SK-N-SH (cell line): ENCODE measurements at regions not wholly inside any gene's neighbourhood (a gene's known extent, or its start where the extent isn't known, plus 50 kb on each side); places are given as distances from the start of the nearest gene placed in this dataset.
"Not testable (repeated sequence)": the region's sequence is repeated elsewhere in the genome, so short reads cannot be mapped to it uniquely, and the experiment has no call there.

Source experiments
- CTCF ChIA-PET: fragments of 300-600, 350-600 bp; formaldehyde crosslinking; extraction: SDS; loops from one replicate; lab custom pipeline; 2021; lab: Yijun Ruan, JAX
- POLR2A ChIA-PET: fragments of 350-600 bp; sonication (Branson Sonifier 250); formaldehyde crosslinking; extraction: SDS; loops from one replicate; lab custom pipeline; 2020; ENCODE audit warnings: antibody characterized with exemption, inconsistent platforms; lab: Yijun Ruan, JAX
- DNase-seq: peaks from one replicate; pipeline ENCODE4 v3.0.0; 2012
- H2AFZ ChIP-seq: fragments of 200-600 bp; sonication (generic); 2 replicates; pipeline ENCODE4 v1.8.1; 2016; ENCODE audit warnings: antibody characterized with exemption, mild to moderate bottlenecking, low read depth
- H3F3A ChIP-seq: fragments of 200-600 bp; sonication (generic); replicated peaks from 2 replicates; pipeline ENCODE3; 2016; ENCODE audit warnings: antibody characterized with exemption, mild to moderate bottlenecking; ENCODE audit not compliant: insufficient read depth
- H3K27ac ChIP-seq, 2 experiments: fragments of 200-500 bp in 1 of 2; fragments of 200-600 bp in 1 of 2; sonication (Bioruptor generic) in 1 of 2; sonication (generic), shearing (Covaris generic) in 1 of 2; 2 replicates each; pipeline versions ENCODE4 v1.5.1 to v1.6.1; 2014 to 2016; ENCODE audit warnings: low read depth in 2 of 2, inconsistent platforms in 1 of 2, low read length in 1 of 2, mild to moderate bottlenecking in 1 of 2, mixed read lengths in 1 of 2
- H3K27me3 ChIP-seq: fragments of 200-600 bp; sonication (generic), shearing (Covaris generic); 2 replicates; pipeline ENCODE4 v1.6.1; 2016; ENCODE audit warnings: mixed run types; ENCODE audit not compliant: insufficient read depth
- H3K36me3 ChIP-seq, 2 experiments: fragments of 200-500 bp in 1 of 2; fragments of 200-600 bp in 1 of 2; sonication (Bioruptor generic) in 1 of 2; sonication (generic) in 1 of 2; replicated peaks in 1 of 2; 2 replicates each; pipeline versions ENCODE3 to v1.5.1; 2014 to 2016; ENCODE audit warnings: low read length in 1 of 2, mild to moderate bottlenecking in 1 of 2; ENCODE audit not compliant: insufficient read depth in 2 of 2, control insufficient read depth in 1 of 2
- H3K4me1 ChIP-seq, 2 experiments: fragments of 200-500 bp in 1 of 2; fragments of 200-600 bp in 1 of 2; sonication (Bioruptor generic) in 1 of 2; sonication (generic), shearing (Covaris generic) in 1 of 2; 2 replicates each; pipeline versions ENCODE4 v1.5.1 to v1.6.1; 2014 to 2016; ENCODE audit warnings: low read depth in 1 of 2, low read length in 1 of 2, mixed run types in 1 of 2; ENCODE audit not compliant: insufficient read depth in 2 of 2, control insufficient read depth in 1 of 2
- H3K4me2 ChIP-seq: fragments of 200-600 bp; sonication (generic), shearing (Covaris generic); 2 replicates; pipeline ENCODE4 v1.6.1; 2017; ENCODE audit warnings: mixed run types
- H3K4me3 ChIP-seq, 2 experiments: fragments of 200-500 bp in 1 of 2; fragments of 200-600 bp in 1 of 2; sonication (Bioruptor generic) in 1 of 2; sonication (generic), shearing (Covaris generic) in 1 of 2; 2 replicates each; pipeline versions ENCODE4 v1.5.1 to v1.8.1; 2014 to 2016; ENCODE audit warnings: low read depth in 2 of 2, inconsistent platforms in 1 of 2, low read length in 1 of 2, mild to moderate bottlenecking in 1 of 2, mixed read lengths in 1 of 2, moderate library complexity in 1 of 2
- H3K79me2 ChIP-seq: fragments of 200-600 bp; sonication (generic); 2 replicates; pipeline ENCODE4 v1.8.1; 2017; ENCODE audit warnings: mild to moderate bottlenecking; ENCODE audit not compliant: insufficient read depth
- H3K9ac ChIP-seq: fragments of 200-600 bp; sonication (generic); 2 replicates; pipeline ENCODE4 v1.6.1; 2017; ENCODE audit warnings: mixed run types
- H3K9me2 ChIP-seq: fragments of 200-600 bp; sonication (generic); 2 replicates; pipeline ENCODE4 v1.6.1; 2017; ENCODE audit warnings: mixed run types
- H3K9me3 ChIP-seq: fragments of 200-600 bp; sonication (generic); 2 replicates; pipeline ENCODE4 v1.6.1; 2017; ENCODE audit warnings: mixed run types, mild to moderate bottlenecking, moderate library complexity
- H4K20me1 ChIP-seq: fragments of 200-600 bp; sonication (generic); 2 replicates; pipeline ENCODE4 v1.6.1; 2017; ENCODE audit warnings: mild to moderate bottlenecking, mixed run types; ENCODE audit not compliant: insufficient read depth
- CHD2 ChIP-seq: fragments of 150-350 bp; IDR thresholded peaks from 2 replicates; pipeline ENCODE4 v1.6.1; 2018; ENCODE audit warnings: low read length; ENCODE audit not compliant: partially characterized antibody
- ELF1 ChIP-seq: IDR thresholded peaks from 2 replicates; pipeline ENCODE4 v1.4.0; 2012
- FOSL2 ChIP-seq: IDR thresholded peaks from 2 replicates; pipeline ENCODE4 v1.4.0; 2012; ENCODE audit warnings: low read depth, mild to moderate bottlenecking, moderate library complexity, borderline replicate concordance
- JUND ChIP-seq: IDR thresholded peaks from 2 replicates; pipeline ENCODE4 v1.4.0; 2012
- MXI1 ChIP-seq: IDR thresholded peaks from 2 replicates; pipeline ENCODE4 v1.6.1; 2012; ENCODE audit warnings: mild to moderate bottlenecking, low read depth, low read length, improper control_type of control experiment
- NFIC ChIP-seq: IDR thresholded peaks from 2 replicates; pipeline ENCODE4 v1.4.0; 2012; ENCODE audit warnings: borderline replicate concordance
- POLR2AphosphoS5 ChIP-seq: IDR thresholded peaks from 2 replicates; pipeline ENCODE4 v1.6.1; 2012; ENCODE audit warnings: low read depth, low read length
- TCF12 ChIP-seq: IDR thresholded peaks from 2 replicates; pipeline ENCODE4 v1.4.0; 2012
- TEAD4 ChIP-seq: IDR thresholded peaks from 2 replicates; pipeline ENCODE4 v1.4.0; 2012; ENCODE audit warnings: mild to moderate bottlenecking, borderline replicate concordance; ENCODE audit not compliant: insufficient read depth
- WGBS: methylation state at CpG from one replicate; pipeline ENCODE4 v1.1.6; 2017; ENCODE audit warnings: low lambda C conversion rate; 5-methylcytosine and 5-hydroxymethylcytosine counted together

DNA sequence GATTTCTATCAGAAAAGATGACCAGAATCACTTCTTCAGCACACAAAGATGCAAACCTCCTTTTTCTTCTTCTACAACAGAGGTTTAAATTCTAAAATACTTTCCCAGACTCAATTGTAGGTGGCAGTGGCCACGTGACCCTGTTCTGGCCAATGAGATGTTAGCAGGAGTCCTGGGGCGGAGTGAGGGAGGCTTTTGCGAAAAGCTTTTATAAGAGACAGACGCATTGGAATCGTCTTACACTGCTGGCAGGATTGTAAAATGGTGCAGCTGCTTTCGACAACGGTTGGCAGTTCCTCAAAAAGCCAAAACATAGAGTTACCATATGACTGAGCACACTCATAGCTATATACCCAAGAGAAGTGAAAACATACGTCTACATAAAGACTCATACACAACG is 87.0 kb upstream of the MAGI3 start:
- no peaks in the 10 kb centered on the region for H3K9me2 ChIP-seq
- H3K9me3 ChIP-seq, result no peaks in the 10 kb centered on the region
- no peaks in the 10 kb centered on the region for H3F3A ChIP-seq
- no peak overlapping the region for H3K27ac ChIP-seq
- H3K4me2 ChIP-seq, result no peak overlapping the region
- no peaks in the 10 kb centered on the region for H4K20me1 ChIP-seq
- ChIA-PET POLR2A (no interaction called here), CTCF (no interaction called here)
- H2AFZ ChIP-seq, result no peak overlapping the region
- no peak overlapping the region for H3K4me3 ChIP-seq
- H3K79me2 ChIP-seq, result no peaks in the 10 kb centered on the region
- no peak for DNase-seq
- TF ChIP-seq NFIC (no peak), TCF12 (no peak), TEAD4 (no peak), POLR2AphosphoS5 (no peak), MXI1 (no peak), ELF1 (no peak), CHD2 (no peak)
- no peaks in the 10 kb centered on the region for H3K36me3 ChIP-seq
- H3K27me3 ChIP-seq, result no peaks in the 10 kb centered on the region
- peaks cover 0 to 4% of the 10 kb centered on the region in 2 experiments; a peak in 1 of 4 replicates for H3K4me1 ChIP-seq
- H3K9ac ChIP-seq, result no peak overlapping the region
- 72% methylated on average over 9 of the region's 9 CpGs for WGBS

DNA sequence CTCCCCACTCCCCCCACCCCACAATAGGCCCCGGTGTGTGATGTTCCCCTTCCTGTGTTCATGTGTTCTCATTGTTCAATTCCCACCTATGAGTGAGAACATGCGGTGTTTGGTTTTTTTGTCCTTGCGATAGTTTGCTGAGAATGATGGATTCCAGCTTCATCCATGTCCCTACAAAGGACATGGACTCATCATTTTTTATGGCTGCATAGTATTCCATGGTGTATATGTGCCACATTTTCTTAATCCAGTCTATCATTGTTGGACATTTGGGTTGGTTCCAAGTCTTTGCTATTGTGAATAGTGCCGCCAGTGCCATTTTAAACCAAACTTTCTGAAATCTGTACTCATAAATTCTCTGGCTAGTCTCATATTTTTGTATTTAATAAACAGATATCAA is 85.3 kb upstream of the MAGI3 start:
- H3F3A ChIP-seq, DNase-seq, H3K9me3 ChIP-seq, H2AFZ ChIP-seq, H3K27me3 ChIP-seq, POLR2A ChIA-PET, H3K79me2 ChIP-seq, H3K36me3 ChIP-seq, H3K27ac ChIP-seq, H3K9me2 ChIP-seq, H3K4me2 ChIP-seq, H4K20me1 ChIP-seq, H3K4me3 ChIP-seq, H3K4me1 ChIP-seq, CTCF ChIA-PET, H3K9ac ChIP-seq: not testable (repeated sequence)
- 83% methylated on average over 4 of the region's 4 CpGs for WGBS

- ChIA-PET CTCF (no interaction called here), POLR2A (no interaction called here)
- Histone ChIP-seq H3K79me2 (no peaks in the 10 kb centered on the region), H3K27ac (no peak overlapping the region), H3F3A (no peaks in the 10 kb centered on the region), H3K4me1 (no peaks in the 10 kb centered on the region), H3K36me3 (no peaks in the 10 kb centered on the region), H2AFZ (no peak overlapping the region), H3K9me3 (no peaks in the 10 kb centered on the region), H3K9me2 (no peaks in the 10 kb centered on the region), H3K27me3 (no peaks in the 10 kb centered on the region; the same call in 1 of the 2 replicates), H3K4me3 (no peak overlapping the region), H3K4me2 (no peak overlapping the region), H3K9ac (no peak overlapping the region), H4K20me1 (no peaks in the 10 kb centered on the region)
- 68% methylated on average over 3 of the region's 3 CpGs for WGBS
- no peak for TF ChIP-seq MXI1
- no peak for TF ChIP-seq JUND
- TF ChIP-seq FOSL2, result no peak
- no peak for DNase-seq
These were observed 82.4 kb upstream of the MAGI3 start for GRCh38 chr1:113307771-113308445.

DNA sequence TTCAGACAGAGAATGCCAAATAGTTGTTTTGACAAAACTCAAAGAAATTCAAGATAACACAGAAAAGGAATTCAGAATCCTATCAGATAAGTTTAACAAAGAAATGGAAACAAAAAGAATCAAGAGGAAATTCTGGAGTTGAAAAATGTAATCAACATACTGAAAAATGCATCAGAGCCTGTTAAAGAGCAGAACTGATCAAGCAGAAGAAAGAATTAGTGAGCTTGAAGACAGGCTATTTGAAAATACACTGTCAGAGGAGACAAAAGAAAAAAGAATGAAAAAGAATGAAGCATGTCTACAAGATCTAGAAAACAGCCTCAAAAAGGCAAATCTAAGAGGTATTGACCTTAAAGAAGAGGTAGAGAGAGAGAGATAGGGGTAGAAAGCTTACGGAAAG is 77.7 kb upstream of the MAGI3 start:
- H3K4me1 ChIP-seq, H3K27me3 ChIP-seq, H3K4me2 ChIP-seq, POLR2A ChIA-PET, H2AFZ ChIP-seq, H4K20me1 ChIP-seq, CTCF ChIA-PET, H3F3A ChIP-seq, H3K36me3 ChIP-seq, H3K9ac ChIP-seq, H3K9me2 ChIP-seq, H3K27ac ChIP-seq, H3K9me3 ChIP-seq, H3K79me2 ChIP-seq, H3K4me3 ChIP-seq, DNase-seq: not testable (repeated sequence)
- WGBS, result 88% methylated on average over 1 of the region's 1 CpG
